ENCODE measurements at regions not wholly inside any gene's neighbourhood (a gene's known extent, or its start where the extent isn't known, plus 50 kb on each side); places are given as distances from the start of the nearest gene placed in this dataset.

DNA sequence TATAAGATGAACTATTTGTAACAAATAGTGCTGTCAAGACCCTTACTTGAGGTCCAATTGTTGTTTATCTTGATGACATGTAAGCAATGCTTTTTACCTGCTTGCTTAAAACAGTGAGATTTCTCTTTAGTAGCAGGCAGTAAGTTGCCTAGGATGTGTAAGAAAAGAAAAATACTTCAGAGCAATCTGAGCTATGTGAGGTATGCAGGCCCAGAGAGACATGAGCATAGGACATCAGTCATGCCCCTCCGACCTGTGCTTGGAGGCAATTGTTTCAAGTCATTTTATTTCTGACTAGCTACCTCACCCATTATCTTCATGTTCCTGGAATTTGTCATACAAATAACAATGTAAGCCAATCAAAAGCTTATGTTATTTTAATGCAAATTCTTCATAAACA, 930.6 kb upstream of the FBXO33 start:
- TF ChIP-seq, protein P1, sequence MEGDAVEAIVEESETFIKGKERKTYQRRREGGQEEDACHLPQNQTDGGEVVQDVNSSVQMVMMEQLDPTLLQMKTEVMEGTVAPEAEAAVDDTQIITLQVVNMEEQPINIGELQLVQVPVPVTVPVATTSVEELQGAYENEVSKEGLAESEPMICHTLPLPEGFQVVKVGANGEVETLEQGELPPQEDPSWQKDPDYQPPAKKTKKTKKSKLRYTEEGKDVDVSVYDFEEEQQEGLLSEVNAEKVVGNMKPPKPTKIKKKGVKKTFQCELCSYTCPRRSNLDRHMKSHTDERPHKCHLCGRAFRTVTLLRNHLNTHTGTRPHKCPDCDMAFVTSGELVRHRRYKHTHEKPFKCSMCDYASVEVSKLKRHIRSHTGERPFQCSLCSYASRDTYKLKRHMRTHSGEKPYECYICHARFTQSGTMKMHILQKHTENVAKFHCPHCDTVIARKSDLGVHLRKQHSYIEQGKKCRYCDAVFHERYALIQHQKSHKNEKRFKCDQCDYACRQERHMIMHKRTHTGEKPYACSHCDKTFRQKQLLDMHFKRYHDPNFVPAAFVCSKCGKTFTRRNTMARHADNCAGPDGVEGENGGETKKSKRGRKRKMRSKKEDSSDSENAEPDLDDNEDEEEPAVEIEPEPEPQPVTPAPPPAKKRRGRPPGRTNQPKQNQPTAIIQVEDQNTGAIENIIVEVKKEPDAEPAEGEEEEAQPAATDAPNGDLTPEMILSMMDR (conservative IDR thresholded peaks at IDR 0.05; ENCODE audit: low read depth in 2 of 2): no peak
- TF ChIP-seq ETS1 (IDR thresholded peaks at IDR 0.05) (no peak), EZH2 (IDR thresholded peaks at IDR 0.05; ENCODE audit: low read depth, unreplicated experiment) (no peak), EZH2phosphoT487 (IDR thresholded peaks at IDR 0.05; ENCODE audit: unreplicated experiment) (no peak), POLR2AphosphoS5 (IDR thresholded peaks at IDR 0.05; ENCODE audit: low read depth) (no peak), STAT1 (IDR thresholded peaks at IDR 0.05; ENCODE audit: unreplicated experiment) (no peak), REST (IDR thresholded peaks at IDR 0.05; ENCODE audit: unreplicated experiment) (no peak), NANOG (IDR thresholded peaks at IDR 0.05; ENCODE audit: borderline replicate concordance) (no peak), JUNB (IDR thresholded peaks at IDR 0.05; ENCODE audit: unreplicated experiment) (no peak), CREB1 (CRISPR knock-in tag; IDR thresholded peaks at IDR 0.05; ENCODE audit: low read depth) (no peak), ZNF462 (CRISPR knock-in tag; IDR thresholded peaks at IDR 0.05) (no peak)

Measured in GM23338 (cell line).